ENCODE measurements at regions not wholly inside any gene's neighbourhood (a gene's known extent, or its start where the extent isn't known, plus 50 kb on each side); places are given as distances from the start of the nearest gene placed in this dataset.

DNA sequence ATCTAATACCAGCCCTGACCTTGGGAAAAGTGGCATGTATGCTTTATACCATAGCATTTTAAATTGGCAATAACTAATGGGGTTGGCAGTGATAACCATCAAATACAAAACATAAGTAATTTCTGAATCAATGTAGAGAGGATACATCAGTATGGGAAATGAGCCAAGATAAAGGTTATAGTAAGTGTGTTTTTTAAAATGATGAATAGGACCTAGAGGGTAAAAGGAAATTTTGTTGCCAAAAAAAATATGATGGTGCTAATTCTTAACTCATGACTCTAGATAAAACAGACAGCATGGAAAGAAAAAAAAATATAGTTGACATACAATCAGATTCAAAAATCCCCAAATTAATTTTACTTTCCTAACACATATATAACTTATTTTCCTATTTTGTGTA is 75.4 kb upstream of the ROBO1 start:
- TF ChIP-seq, protein P1, sequence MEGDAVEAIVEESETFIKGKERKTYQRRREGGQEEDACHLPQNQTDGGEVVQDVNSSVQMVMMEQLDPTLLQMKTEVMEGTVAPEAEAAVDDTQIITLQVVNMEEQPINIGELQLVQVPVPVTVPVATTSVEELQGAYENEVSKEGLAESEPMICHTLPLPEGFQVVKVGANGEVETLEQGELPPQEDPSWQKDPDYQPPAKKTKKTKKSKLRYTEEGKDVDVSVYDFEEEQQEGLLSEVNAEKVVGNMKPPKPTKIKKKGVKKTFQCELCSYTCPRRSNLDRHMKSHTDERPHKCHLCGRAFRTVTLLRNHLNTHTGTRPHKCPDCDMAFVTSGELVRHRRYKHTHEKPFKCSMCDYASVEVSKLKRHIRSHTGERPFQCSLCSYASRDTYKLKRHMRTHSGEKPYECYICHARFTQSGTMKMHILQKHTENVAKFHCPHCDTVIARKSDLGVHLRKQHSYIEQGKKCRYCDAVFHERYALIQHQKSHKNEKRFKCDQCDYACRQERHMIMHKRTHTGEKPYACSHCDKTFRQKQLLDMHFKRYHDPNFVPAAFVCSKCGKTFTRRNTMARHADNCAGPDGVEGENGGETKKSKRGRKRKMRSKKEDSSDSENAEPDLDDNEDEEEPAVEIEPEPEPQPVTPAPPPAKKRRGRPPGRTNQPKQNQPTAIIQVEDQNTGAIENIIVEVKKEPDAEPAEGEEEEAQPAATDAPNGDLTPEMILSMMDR (IDR thresholded peaks at IDR 0.05), result no peak
- no peak for TF ChIP-seq POLR2AphosphoS5 (IDR thresholded peaks at IDR 0.05; ENCODE audit: low read depth, low read length)

Measured in Panc1 (cell line).